Stimulated activated CD8-positive, alpha-beta memory T cell treated with anti-CD3 and anti-CD28 coated beads, Interleukin-4, amount 100 ng/mL, for 48 hours (primary cell): ENCODE measurements at regions not wholly inside any gene's neighbourhood (a gene's known extent, or its start where the extent isn't known, plus 50 kb on each side); places are given as distances from the start of the nearest gene placed in this dataset.

ENCODE experiments used
- DNase-seq: peaks from one replicate; pipeline ENCODE4 v3.0.0-alpha.2; 2020

DNA sequence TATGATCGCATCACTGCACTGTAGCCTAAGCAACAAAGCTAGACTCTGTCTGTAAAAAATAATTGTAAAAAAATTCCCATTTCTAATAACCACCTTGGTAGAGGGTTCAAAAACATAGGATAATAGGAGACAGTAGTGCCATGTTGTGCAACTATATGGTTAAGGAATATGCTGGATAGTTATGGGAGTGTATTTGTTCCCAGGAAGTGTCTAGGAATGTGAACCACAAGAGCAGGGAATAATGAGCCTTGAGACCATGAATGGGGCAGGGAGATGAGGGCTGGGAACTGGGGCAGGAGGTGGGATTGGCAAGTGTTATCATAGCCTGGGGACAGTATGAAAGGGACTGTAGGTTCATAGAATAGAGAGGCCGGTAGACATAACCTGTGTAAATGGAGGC is 50.4 kb downstream of the RUSC2 start:
- no peak for DNase-seq

DNA sequence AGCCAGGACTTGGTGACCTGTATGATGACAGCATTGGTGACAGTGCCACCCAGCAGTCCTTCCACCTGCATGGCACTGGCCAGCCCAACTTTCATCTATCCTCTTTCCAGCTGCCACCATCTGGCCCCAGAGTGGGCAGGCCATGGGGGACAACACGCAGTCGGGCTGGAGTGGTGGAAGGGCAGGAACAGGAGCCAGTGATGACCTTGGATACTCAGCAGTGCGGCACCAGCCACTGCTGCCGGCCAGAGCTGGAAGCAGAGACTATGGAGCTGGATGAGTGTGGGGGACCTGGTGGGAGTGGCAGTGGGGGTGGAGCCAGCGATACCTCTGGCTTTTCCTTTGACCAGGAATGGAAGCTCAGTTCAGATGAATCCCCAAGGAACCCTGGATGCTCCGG is 56.9 kb downstream of the RUSC2 start:
- no peak for DNase-seq

DNA sequence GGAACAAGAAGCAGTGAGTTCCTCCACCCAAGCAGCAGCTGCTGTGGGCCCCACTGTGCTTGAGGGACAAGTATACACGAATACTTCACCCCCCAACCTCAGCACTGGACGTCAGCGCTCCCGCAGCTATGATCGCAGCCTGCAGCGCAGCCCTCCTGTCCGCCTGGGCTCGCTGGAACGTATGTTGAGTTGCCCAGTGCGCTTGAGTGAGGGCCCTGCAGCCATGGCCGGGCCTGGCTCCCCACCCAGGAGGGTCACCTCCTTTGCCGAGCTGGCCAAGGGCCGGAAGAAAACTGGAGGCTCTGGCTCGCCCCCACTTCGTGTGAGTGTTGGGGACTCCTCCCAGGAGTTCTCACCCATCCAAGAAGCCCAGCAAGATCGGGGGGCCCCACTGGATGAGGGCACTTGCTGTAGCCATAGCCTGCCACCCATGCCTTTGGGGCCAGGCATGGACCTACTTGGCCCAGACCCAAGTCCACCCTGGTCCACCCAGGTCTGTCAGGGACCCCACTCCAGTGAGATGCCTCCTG is 57.1 kb upstream of the TESK1 start:
- DNase-seq, result no peak

DNA sequence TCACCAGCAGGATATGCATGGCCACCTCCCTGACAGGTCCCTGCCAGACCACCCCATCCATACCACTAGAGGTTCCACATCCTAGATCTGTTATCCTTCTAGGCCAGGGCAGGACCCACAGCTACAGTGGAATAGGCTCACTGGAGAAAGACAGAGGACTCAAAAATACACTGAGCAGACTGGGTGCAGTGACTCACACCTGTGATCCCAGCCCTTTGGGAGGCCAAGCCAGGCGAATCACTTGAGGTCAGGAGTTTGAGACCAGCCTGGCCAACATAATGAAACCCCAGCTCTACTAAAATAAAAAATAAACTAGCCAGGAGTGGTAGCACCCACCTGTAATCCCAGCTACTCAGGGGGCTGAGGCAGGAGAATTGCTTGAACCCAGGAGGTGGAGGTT is 56.5 kb upstream of the TESK1 start:
- DNase-seq, result no peak

- no peak for DNase-seq
These were observed 55.6 kb upstream of the TESK1 start for GRCh38 chr9:35549441-35549840.

- no peak for DNase-seq
These were observed 52.7 kb upstream of the TESK1 start for GRCh38 chr9:35552376-35552775.

GRCh38 chr9:35552837-35553236 is 52.2 kb upstream of the TESK1 start:
- DNase-seq, result no peak

GRCh38 chr9:35553670-35554543 is 51.2 kb upstream of the TESK1 start:
- peak; percentile 56 for DNase-seq

DNA sequence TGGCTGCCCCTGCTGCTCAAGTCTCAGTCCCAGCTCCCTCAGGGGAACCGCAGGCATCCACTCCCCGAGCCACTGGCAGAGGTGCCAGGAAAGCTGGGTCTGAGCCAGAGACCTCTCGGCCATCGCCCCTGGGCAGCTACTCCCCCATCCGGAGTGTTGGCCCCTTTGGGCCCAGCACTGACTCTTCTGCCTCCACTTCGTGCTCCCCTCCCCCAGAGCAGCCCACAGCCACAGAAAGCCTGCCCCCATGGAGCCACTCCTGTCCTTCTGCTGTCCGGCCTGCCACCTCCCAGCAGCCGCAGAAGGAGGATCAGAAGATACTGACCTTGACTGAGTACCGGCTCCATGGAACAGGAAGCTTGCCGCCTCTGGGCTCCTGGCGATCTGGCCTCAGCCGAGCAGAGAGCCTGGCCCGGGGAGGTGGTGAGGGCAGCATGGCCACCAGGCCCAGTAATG is 49.8 kb upstream of the TESK1 start:
- no peak for DNase-seq
